ENCODE measurements at regions not wholly inside any gene's neighbourhood (a gene's known extent, or its start where the extent isn't known, plus 50 kb on each side); places are given as distances from the start of the nearest gene placed in this dataset.

GRCh38 chr6:134866563-134866962 lies 83.3 kb downstream of the ALDH8A1 start:
- no peak for DNase-seq (ENCODE audit: low spot score)
- TF ChIP-seq, protein P1, sequence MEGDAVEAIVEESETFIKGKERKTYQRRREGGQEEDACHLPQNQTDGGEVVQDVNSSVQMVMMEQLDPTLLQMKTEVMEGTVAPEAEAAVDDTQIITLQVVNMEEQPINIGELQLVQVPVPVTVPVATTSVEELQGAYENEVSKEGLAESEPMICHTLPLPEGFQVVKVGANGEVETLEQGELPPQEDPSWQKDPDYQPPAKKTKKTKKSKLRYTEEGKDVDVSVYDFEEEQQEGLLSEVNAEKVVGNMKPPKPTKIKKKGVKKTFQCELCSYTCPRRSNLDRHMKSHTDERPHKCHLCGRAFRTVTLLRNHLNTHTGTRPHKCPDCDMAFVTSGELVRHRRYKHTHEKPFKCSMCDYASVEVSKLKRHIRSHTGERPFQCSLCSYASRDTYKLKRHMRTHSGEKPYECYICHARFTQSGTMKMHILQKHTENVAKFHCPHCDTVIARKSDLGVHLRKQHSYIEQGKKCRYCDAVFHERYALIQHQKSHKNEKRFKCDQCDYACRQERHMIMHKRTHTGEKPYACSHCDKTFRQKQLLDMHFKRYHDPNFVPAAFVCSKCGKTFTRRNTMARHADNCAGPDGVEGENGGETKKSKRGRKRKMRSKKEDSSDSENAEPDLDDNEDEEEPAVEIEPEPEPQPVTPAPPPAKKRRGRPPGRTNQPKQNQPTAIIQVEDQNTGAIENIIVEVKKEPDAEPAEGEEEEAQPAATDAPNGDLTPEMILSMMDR (IDR thresholded peaks at IDR 0.05; ENCODE audit: extremely low read depth, missing control alignments) = no peak

DNA sequence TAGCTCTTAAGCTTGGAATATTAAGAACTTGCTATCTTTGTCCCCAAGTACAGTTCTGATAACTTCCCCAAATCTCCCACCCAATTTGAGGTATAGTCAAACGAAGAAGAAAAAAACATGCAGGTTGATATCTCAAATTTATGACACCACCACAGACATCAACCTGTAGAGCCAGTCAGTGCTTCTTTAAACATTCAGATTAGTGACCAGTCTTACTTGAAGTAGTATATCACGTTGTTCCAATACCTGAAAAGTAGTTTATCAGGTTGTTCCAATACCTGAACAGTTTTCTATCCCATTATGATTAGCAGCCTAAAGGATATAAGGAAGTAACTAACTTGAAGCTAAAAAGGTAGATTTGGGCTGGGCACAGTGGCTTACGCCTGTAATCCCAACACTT lies 85.3 kb downstream of the ALDH8A1 start:
- no peak for DNase-seq (ENCODE audit: low spot score)
- TF ChIP-seq, protein P1 (IDR thresholded peaks at IDR 0.05; ENCODE audit: extremely low read depth, missing control alignments) = no peak

GRCh38 chr6:134863763-134864510 lies 86.0 kb downstream of the ALDH8A1 start:
- TF ChIP-seq, protein P1 (IDR thresholded peaks at IDR 0.05; ENCODE audit: extremely low read depth, missing control alignments) = no peak
- no peak for DNase-seq (ENCODE audit: low spot score)

- no peak for DNase-seq (ENCODE audit: low spot score)
- TF ChIP-seq, protein P1 (IDR thresholded peaks at IDR 0.05; ENCODE audit: extremely low read depth, missing control alignments) = no peak
Observed at GRCh38 chr6:134854366-134854765, 95.5 kb downstream of the ALDH8A1 start.

- no peak for DNase-seq (ENCODE audit: low spot score)
- TF ChIP-seq, protein P1 (IDR thresholded peaks at IDR 0.05; ENCODE audit: extremely low read depth, missing control alignments) = no peak
Observed at GRCh38 chr6:134853111-134854055, 96.5 kb downstream of the ALDH8A1 start.

DNA sequence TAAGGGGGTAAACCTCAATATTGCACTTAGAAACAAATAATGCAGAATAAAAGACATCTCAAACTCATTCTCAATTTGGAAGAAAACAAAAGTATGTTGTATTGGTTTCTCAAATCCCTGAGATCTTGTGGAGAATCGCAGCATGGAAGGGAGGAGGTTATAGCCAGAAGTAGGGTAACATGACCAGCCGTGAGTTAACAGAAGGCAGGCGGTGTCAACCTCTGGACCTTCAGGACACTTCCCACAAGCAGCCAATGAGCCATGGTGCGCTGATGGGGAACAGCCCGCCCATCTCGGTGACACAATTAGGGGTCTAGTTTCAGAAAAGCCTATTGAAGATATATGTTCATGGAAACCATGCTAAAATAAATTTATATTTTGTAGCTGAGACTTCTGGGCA lies 98.4 kb downstream of the ALDH8A1 start:
- no peak for DNase-seq (ENCODE audit: low spot score)
- TF ChIP-seq, protein P1 (IDR thresholded peaks at IDR 0.05; ENCODE audit: extremely low read depth, missing control alignments) = no peak
